ENCODE measurements at regions not wholly inside any gene's neighbourhood (a gene's known extent, or its start where the extent isn't known, plus 50 kb on each side); places are given as distances from the start of the nearest gene placed in this dataset.

DNA sequence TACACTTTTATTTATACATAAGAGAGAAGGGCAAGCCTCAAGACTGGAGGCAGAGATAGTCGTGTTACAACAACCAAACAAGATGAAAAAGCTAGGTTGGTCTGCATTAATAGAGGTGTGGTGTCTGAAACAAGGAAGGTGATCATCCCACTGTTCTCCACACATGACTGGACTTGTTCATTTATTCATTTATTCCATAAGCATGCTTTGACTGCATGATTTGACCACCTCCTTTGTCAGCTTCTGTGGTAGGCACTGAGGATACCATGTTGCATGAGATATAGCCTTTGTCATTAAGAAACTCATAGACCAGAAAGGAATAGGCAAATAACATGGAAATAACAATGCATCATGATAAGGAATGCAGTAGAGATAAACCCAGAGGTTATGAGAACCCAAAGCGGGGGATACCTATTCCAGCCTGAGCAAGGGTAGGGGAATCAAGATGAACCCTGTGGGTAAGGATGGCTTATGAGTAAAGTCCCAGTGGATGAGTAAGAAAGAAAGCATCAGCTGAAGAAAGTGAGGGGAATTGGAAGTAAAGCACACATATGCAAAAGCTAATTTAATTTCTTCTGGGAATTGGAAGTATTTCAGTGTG, 173.7 kb upstream of the FGGY start:
- no peak for TF ChIP-seq POLR2A (IDR thresholded peaks at IDR 0.05)
- TF ChIP-seq, protein P1, sequence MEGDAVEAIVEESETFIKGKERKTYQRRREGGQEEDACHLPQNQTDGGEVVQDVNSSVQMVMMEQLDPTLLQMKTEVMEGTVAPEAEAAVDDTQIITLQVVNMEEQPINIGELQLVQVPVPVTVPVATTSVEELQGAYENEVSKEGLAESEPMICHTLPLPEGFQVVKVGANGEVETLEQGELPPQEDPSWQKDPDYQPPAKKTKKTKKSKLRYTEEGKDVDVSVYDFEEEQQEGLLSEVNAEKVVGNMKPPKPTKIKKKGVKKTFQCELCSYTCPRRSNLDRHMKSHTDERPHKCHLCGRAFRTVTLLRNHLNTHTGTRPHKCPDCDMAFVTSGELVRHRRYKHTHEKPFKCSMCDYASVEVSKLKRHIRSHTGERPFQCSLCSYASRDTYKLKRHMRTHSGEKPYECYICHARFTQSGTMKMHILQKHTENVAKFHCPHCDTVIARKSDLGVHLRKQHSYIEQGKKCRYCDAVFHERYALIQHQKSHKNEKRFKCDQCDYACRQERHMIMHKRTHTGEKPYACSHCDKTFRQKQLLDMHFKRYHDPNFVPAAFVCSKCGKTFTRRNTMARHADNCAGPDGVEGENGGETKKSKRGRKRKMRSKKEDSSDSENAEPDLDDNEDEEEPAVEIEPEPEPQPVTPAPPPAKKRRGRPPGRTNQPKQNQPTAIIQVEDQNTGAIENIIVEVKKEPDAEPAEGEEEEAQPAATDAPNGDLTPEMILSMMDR (IDR thresholded peaks at IDR 0.05) = no peak
- DNase-seq = no peak
- no peaks in the 10 kb centered on the region for H3K36me3 ChIP-seq
- H3K4me1 ChIP-seq = no peaks in the 10 kb centered on the region
- intact Hi-C loops (cut with DNase I) = no loop called here
- no peak overlapping the region for H3K4me3 ChIP-seq (replicated peaks in 1 of 3)
- no peak overlapping the region for H3K27ac ChIP-seq
- H3K9me3 ChIP-seq = no peaks in the 10 kb centered on the region
- H3K27me3 ChIP-seq = no peaks in the 10 kb centered on the region
- WGBS, 2 donors = 95 to 98% methylated on average over 2 of the region's 2 CpGs

DNA sequence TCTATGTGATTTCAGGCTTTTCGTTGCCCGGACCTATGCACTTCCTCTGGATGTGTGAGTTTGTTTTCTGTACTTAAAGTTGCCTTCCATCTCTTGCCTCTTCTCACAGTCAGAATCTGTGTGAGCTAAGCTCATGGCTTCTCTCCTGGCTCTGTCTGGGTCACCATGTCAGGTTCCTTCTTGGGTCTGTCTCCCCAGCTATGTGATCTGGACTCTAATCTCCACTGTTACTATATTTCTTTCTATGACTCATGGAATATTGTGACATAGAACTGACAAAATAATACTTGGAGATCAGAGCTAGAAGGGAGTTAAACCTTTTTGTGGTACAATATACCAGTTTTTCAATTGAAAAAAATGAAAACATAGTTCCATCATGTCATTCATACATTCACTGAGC, 172.7 kb upstream of the FGGY start:
- WGBS, 2 donors = 98% methylated on average over 2 of the region's 2 CpGs
- no peak for DNase-seq
- intact Hi-C loops (cut with DNase I) = no loop called here
- H3K4me1 ChIP-seq = no peaks in the 10 kb centered on the region
- H3K27ac ChIP-seq = no peak overlapping the region
- no peak overlapping the region for H3K4me3 ChIP-seq (replicated peaks in 1 of 3)
- no peaks in the 10 kb centered on the region for H3K36me3 ChIP-seq
- H3K27me3 ChIP-seq = no peaks in the 10 kb centered on the region
- TF ChIP-seq, protein P1 (IDR thresholded peaks at IDR 0.05) = no peak
- no peaks in the 10 kb centered on the region for H3K9me3 ChIP-seq

DNA sequence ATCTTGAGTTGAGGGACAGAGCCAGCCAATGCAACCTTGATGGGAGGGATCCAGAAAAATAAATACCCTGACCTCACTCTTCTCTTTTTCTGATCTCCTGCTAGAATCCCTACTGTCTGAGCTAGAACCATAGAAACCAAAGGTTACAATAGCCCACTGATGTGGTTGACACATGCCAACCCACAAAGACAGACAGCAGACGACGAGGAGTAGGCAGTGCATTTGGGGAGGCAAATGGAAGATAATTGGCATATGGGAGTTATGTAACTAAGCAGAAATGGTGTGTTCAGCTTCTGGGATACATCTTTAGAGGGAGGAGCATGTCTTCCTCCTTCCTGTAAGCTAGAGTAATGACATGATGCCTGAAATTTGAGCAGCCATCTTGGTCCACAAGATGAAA, 171.7 kb upstream of the FGGY start:
- Histone ChIP-seq H3K4me3 (replicated peaks in 1 of 3) (no peak overlapping the region), H3K4me1 (no peaks in the 10 kb centered on the region), H3K9me3 (no peaks in the 10 kb centered on the region), H3K36me3 (no peaks in the 10 kb centered on the region), H3K27me3 (no peaks in the 10 kb centered on the region), H3K27ac (no peak overlapping the region)
- DNase-seq = no peak
- 89 to 95% methylated on average over 2 of the region's 2 CpGs for WGBS, 2 donors
- intact Hi-C loops (cut with DNase I) = no loop called here
- no peak for TF ChIP-seq POLR2A (IDR thresholded peaks at IDR 0.05)
- TF ChIP-seq, protein P1 (IDR thresholded peaks at IDR 0.05) = no peak

DNA sequence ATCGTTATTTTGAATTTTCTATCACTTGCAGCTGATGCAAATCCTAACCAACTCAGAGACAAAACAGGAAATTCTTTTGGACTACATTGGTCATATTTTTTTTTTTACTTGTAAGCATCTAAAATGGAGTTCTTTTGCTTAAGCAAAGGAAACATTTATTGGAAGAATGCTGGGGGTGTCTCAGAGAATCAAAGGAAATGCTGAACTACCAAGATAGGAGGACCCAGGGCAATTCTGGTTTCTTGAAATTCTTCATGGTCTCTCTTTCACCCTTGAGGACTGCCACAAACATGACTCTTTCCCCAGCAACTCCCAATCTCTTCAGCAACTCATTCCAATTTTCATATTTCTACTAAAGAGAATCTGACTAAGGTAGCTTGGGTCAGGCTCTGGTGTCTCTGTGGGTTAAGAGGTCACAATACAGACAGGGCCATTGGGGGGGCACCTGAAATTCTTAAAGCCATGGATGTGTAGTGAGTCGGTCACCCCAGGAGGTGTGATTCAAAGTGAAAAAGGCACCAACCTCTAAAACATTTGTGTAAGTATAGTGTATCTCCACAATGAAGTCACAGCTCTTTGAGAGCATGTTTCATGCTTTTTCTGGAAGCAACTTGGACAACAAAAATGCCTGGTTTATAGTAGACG, 171.1 kb upstream of the FGGY start:
- intact Hi-C loops (cut with DNase I) = no loop called here
- WGBS, 2 donors = 91 to 98% methylated on average over 3 of the region's 3 CpGs
- no peak for TF ChIP-seq POLR2A (IDR thresholded peaks at IDR 0.05)
- TF ChIP-seq, protein P1 (IDR thresholded peaks at IDR 0.05) = no peak
- no peaks in the 10 kb centered on the region for H3K36me3 ChIP-seq
- H3K4me1 ChIP-seq = no peaks in the 10 kb centered on the region
- no peaks in the 10 kb centered on the region for H3K9me3 ChIP-seq
- H3K27me3 ChIP-seq = no peaks in the 10 kb centered on the region
- no peak overlapping the region for H3K4me3 ChIP-seq (replicated peaks in 1 of 3)
- DNase-seq = no peak
- no peak overlapping the region for H3K27ac ChIP-seq

DNA sequence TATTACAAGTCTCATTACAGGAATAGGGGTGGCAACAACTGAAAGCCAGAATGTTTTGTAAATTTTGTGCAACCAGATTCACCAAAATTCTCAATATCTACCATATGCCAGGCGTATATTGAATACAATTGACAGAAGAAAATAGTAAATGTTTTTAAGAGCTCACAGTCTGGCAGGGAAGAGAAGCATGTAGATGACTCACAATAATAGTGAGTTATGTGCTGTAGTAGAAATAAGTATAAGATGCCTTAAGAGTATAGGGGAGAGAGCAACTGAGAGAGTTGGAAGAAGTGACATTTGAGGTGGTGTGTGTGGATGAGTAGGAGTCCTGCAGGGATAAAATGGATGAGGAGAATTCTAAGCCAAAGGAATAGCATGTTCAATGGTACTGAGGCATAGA, 170.5 kb upstream of the FGGY start:
- H3K27ac ChIP-seq = no peak overlapping the region
- WGBS, 2 donors = 100% methylated on average over 1 of the region's 1 CpG
- TF ChIP-seq, protein P1 (IDR thresholded peaks at IDR 0.05) = no peak
- no peak for TF ChIP-seq POLR2A (IDR thresholded peaks at IDR 0.05)
- no peaks in the 10 kb centered on the region for H3K4me1 ChIP-seq
- H3K36me3 ChIP-seq = no peaks in the 10 kb centered on the region
- DNase-seq = no peak
- no peak overlapping the region for H3K4me3 ChIP-seq (replicated peaks in 1 of 3)
- intact Hi-C loops (cut with DNase I) = no loop called here
- H3K9me3 ChIP-seq = no peaks in the 10 kb centered on the region
- no peaks in the 10 kb centered on the region for H3K27me3 ChIP-seq

Data from thyroid gland (tissue), 4 donors.